HG02973 (cell line): ENCODE measurements at regions not wholly inside any gene's neighbourhood (a gene's known extent, or its start where the extent isn't known, plus 50 kb on each side); places are given as distances from the start of the nearest gene placed in this dataset.
"Not testable (repeated sequence)": the region's sequence is repeated elsewhere in the genome, so short reads cannot be mapped to it uniquely, and the experiment has no call there.

ENCODE experiments used
- ATAC-seq: cut with Tn5 transposase; IDR thresholded peaks from one replicate; pipeline ENCODE4 v1.9.1; 2021; ENCODE audit warnings: moderate library complexity; ENCODE audit not compliant: unreplicated experiment

GRCh38 chr3:157858821-157859220 lies 247.4 kb downstream of the SHOX2 start:
- ATAC-seq, result no peak

DNA sequence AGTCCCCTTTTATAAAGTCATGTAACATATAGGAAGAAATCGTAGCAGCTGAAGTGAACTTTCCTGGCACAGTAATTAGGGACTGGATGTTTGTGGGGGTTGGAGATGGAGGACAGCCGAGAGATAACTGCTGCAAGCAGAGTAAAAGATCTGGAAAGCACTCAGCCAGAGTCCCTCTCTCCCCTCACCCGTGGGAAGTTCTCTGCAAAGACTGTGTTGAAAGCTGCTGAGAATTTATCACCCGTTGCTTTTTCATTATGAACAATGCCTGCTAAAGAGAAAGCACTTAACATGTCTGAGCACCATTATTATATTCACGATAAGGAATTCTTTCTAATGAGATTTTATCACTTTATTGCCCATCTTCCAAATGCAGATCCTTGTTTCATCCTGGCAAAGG lies 248.8 kb downstream of the SHOX2 start:
- no peak for ATAC-seq

- ATAC-seq, result no peak
These were observed 249.9 kb downstream of the SHOX2 start for GRCh38 chr3:157856078-157856939.

DNA sequence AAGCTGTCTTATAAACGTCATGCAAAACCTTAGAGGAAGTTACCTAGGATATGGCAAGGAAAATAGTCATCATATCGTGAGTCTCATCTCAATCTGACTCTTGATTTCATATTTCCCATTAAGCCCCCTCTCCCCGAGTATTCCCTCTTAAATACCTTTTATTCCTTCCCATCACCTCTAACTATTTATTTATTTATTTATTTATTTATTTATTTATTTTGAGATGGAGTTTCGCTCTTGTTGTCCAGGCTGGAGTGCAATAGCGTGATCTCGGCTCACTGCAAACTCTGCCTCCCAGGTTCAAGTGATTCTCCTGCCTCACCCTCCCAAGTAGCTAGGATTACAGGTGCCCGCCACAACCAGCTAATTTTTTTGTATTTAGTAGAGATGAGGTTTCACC lies 260.4 kb downstream of the SHOX2 start:
- ATAC-seq, result not testable (repeated sequence)

- no peak for ATAC-seq
These were observed 261.2 kb downstream of the SHOX2 start for GRCh38 chr3:157844800-157845565.

GRCh38 chr3:157844216-157844615 lies 262.0 kb downstream of the SHOX2 start:
- ATAC-seq, result no peak

DNA sequence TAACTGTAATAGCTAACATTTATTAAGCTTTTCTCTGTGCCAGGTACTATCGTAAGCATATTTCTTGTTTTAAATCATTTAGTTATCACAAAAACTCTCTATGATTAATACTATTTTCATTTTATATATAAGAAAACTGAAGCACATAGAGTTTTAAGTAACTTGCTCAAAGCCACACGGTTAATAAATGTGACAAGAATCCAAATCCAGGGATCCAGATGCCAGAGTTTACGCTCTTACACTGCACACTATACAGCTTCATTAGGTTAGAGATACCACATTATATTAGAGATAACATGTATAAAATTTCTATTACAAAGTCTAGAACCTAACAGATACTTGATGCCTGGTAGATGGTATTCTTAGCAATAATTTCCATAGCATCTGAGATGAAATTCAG lies 265.2 kb downstream of the SHOX2 start:
- no peak for ATAC-seq

DNA sequence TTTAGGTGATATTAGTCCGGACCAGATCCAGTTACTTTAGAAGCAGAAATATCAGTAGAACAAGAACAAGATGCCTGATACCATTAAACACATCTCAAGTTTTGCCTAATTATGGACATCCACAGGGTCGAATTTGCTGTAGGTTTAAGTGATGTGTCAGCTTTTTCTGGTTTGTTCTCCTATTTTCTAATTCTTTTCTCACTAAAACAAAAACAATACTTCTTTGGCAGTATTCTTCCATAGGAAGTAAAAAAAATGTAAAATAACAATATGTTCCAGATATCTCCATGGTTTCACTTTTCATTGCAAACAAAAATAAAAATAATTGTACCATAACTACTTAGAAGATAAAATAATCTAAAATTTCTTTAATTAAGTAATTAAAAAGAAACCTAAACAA lies 265.7 kb downstream of the SHOX2 start:
- no peak for ATAC-seq

GRCh38 chr3:157838457-157838856 lies 267.8 kb downstream of the SHOX2 start:
- no peak for ATAC-seq

GRCh38 chr3:157837336-157837735 lies 268.9 kb downstream of the SHOX2 start:
- no peak for ATAC-seq

DNA sequence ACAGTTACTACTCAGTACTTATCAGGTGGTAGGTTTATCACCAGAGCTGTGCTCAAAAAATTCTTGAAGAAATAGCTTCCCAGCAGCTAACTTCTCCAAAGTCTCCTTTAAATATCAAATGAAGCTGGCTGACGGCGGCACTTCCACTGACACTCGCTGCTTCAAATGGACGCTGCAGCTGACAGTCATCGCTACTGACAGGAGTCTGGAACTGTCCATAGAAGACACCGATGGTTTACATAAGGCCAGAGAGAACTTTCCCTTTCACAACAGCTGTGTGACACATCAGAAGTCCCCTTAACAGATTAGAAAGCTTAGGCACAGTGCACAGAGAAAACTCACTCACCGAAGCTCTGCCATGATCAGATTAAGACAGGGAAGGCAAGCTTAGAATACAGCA lies 270.2 kb downstream of the SHOX2 start:
- no peak for ATAC-seq

GRCh38 chr3:157832588-157832987 lies 273.6 kb downstream of the SHOX2 start:
- no peak for ATAC-seq

GRCh38 chr3:157830556-157831236 lies 275.5 kb downstream of the SHOX2 start:
- ATAC-seq, result no peak

DNA sequence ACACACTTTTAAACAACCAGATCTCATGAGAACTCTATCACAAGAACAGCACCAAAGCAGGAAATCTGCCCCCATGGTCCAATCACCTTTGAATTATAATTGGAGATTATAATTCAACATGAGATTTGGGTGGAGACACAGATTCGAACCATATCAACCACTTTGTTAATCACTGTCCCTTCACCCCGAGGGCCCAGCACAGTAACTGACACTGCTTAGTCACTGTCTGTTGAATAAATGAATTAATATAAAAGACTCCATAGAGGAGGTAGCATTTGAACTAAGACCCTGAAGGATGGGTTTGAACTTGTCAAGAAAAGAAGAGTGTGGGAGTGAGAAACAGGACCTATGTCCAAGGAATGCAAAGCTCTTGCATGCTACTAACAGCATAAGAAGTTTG lies 276.4 kb downstream of the SHOX2 start:
- ATAC-seq, result no peak

DNA sequence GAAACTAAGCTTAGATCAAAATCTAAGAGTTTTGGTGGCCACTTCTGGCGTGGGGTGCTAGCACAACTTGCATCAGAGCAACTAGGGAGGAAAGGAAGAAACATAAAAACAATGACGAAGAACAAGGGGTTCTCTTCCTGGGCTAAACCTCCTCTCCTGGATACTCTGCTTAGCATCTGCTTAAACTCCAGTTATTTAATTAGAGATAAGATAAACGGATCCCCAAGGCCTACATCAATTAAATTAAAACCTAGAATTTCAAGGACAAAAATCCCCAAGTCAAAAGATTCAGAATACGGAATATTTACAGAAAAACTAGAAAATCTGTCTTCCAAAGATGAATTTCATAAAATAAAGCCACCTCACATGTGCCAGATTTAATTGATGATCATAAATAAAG lies 281.9 kb downstream of the SHOX2 start:
- ATAC-seq, result no peak

- ATAC-seq, result no peak
These were observed 283.2 kb downstream of the SHOX2 start for GRCh38 chr3:157823050-157823449.

DNA sequence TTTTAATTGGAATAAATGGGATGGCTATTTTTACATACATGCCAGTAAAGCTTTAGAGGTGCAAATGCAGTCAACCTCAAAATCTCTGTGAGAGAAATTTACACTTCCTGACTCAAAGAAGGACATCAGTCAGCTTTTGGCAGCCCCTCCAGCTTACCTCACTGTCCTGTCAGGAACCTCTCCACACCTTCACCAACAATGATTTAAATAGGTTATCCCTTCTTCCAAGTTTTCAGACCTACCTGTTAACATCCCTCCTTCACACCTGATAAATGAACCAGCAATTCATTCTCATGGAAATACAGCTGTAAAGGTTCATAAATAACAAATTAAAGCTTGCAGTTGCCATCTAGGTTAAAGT lies 286.1 kb downstream of the SHOX2 start:
- no peak for ATAC-seq

DNA sequence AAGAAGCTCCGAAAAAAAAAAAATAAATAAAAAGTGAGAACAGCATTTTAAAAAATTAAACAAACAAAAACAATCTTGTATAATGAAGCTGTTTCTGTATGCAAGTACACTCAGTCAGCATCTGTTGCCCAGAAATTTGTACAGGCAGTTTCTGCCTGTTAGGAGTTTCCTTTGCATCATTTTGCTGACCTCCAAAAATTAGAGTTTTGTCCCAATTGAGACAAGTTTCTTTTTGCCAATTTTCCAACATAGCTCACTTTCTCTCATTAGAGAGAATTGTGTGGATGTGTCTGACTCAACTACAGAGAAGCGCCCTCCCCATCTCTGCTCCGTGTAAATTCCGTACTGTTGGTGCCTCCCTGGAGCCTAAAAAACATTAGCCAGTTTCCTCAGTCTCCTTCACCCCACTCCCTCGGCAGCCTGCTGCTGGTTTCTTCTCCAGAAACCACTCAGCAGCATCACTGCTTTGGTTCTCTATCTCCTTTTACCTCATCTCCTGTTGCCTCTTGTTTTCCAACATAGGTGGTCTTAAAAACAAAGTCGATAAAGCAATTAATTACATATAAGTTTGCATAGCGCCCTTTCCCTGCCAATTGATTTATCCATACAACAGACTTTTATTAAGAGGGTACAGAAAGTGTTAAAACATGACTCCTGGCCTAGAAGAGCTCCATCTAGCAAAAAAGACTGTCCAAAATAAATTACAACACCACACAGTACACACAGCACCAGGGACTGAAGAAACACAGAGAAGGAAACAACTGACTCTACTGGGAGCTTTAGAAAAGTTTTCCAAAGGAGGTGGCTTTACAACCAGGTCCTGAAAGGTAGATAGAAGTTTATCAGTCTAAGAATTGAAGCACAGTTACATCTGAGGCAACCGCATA lies 286.7 kb downstream of the SHOX2 start:
- ATAC-seq, result no peak

- no peak for ATAC-seq
These were observed 289.3 kb downstream of the SHOX2 start for GRCh38 chr3:157816896-157817295.

DNA sequence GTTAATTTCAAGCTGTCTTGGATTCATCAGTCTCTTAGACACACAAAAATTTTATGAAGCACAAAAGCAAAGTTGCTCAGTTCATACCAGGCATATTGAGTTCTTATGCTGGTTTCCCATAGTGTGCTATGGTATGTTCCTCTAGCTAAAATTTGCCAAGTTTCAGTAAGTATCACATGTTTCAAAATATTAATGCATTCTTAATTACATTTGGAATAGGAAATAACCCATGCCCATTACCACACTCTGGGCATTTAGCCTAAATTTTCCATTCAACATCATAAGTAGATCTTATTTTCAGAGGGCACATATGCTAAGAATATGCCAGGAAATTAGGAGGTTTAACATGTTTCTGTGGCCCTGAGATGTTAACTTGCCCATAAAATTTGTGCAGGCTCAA lies 289.9 kb downstream of the SHOX2 start:
- ATAC-seq, result no peak

GRCh38 chr3:157815739-157816138 lies 290.5 kb downstream of the SHOX2 start:
- no peak for ATAC-seq
